CD4-positive, alpha-beta T cell treated with Interleukin-17A for 1 hour (primary cell): ENCODE measurements at regions not wholly inside any gene's neighbourhood (a gene's known extent, or its start where the extent isn't known, plus 50 kb on each side); places are given as distances from the start of the nearest gene placed in this dataset.

Source experiments
- DNase-seq: peaks from one replicate; pipeline ENCODE4 v3.0.0-alpha.2; 2020

GRCh38 chrX:26347171-26347570 is 131.2 kb downstream of the MAGEB5 start:
- DNase-seq: no peak

GRCh38 chrX:26334232-26334631 is 118.3 kb downstream of the MAGEB5 start:
- DNase-seq: no peak

GRCh38 chrX:26328608-26329319 is 112.8 kb downstream of the MAGEB5 start:
- no peak for DNase-seq

- no peak for DNase-seq
These were observed 93.3 kb downstream of the MAGEB5 start for GRCh38 chrX:26309262-26309661.

GRCh38 chrX:26295425-26295824 is 79.5 kb downstream of the MAGEB5 start:
- no peak for DNase-seq

GRCh38 chrX:26286836-26287235 is 70.9 kb downstream of the MAGEB5 start:
- DNase-seq: no peak
